HG03060 (cell line): ENCODE measurements at regions not wholly inside any gene's neighbourhood (a gene's known extent, or its start where the extent isn't known, plus 50 kb on each side); places are given as distances from the start of the nearest gene placed in this dataset.

Experiments used
- ATAC-seq: cut with Tn5 transposase; IDR thresholded peaks from one replicate; pipeline ENCODE4 v1.9.1; 2021; ENCODE audit warnings: low read depth, moderate number of reproducible peaks; ENCODE audit not compliant: unreplicated experiment

GRCh38 chr2:236712304-236712703 is 142.7 kb downstream of the ACKR3 start:
- no peak for ATAC-seq

- no peak for ATAC-seq
Measured at GRCh38 chr2:236712961-236713673, 143.5 kb downstream of the ACKR3 start.

- ATAC-seq = no peak
Measured at GRCh38 chr2:236714080-236714479, 144.5 kb downstream of the ACKR3 start.

GRCh38 chr2:236715077-236715476 is 145.5 kb downstream of the ACKR3 start:
- no peak for ATAC-seq

- ATAC-seq = no peak
Measured at GRCh38 chr2:236715491-236715961, 145.9 kb downstream of the ACKR3 start.

GRCh38 chr2:236717120-236717519 is 147.5 kb downstream of the ACKR3 start:
- no peak for ATAC-seq

GRCh38 chr2:236717729-236718128 is 148.1 kb downstream of the ACKR3 start:
- ATAC-seq = no peak

- no peak for ATAC-seq
Measured at GRCh38 chr2:236718207-236718992, 148.8 kb downstream of the ACKR3 start.

- ATAC-seq = no peak
Measured at GRCh38 chr2:236719192-236719635, 149.6 kb downstream of the ACKR3 start.

- ATAC-seq = no peak
Measured at GRCh38 chr2:236720974-236721540, 151.4 kb downstream of the ACKR3 start.

- no peak for ATAC-seq
Measured at GRCh38 chr2:236724200-236724599, 154.6 kb downstream of the ACKR3 start.

- no peak for ATAC-seq
Measured at GRCh38 chr2:236726701-236727450, 157.3 kb downstream of the ACKR3 start.

- ATAC-seq = no peak
Measured at GRCh38 chr2:236728916-236729670, 159.5 kb downstream of the ACKR3 start.

GRCh38 chr2:236730393-236730792 is 160.8 kb downstream of the ACKR3 start:
- no peak for ATAC-seq

- no peak for ATAC-seq
Measured at GRCh38 chr2:236731767-236732580, 162.3 kb downstream of the ACKR3 start.

GRCh38 chr2:236733156-236733555 is 163.5 kb downstream of the ACKR3 start:
- no peak for ATAC-seq

GRCh38 chr2:236735825-236736238 is 166.2 kb downstream of the ACKR3 start:
- no peak for ATAC-seq

- no peak for ATAC-seq
Measured at GRCh38 chr2:236738030-236738429, 168.4 kb downstream of the ACKR3 start.

GRCh38 chr2:236738896-236739295 is 169.3 kb downstream of the ACKR3 start:
- no peak for ATAC-seq
